Fibroblast of lung (primary cell): ENCODE measurements at regions not wholly inside any gene's neighbourhood (a gene's known extent, or its start where the extent isn't known, plus 50 kb on each side); places are given as distances from the start of the nearest gene placed in this dataset.
"Not testable (repeated sequence)": the region's sequence is repeated elsewhere in the genome, so short reads cannot be mapped to it uniquely, and the experiment has no call there.

Source experiments
- DNase-seq, 2 donors: peaks; one replicate each; pipeline versions ENCODE4 v3.0.0 to v3.0.0-alpha.2; 2010; ENCODE audit warnings: low read depth in 2 of 2
- H2AFZ ChIP-seq: 2 replicates; pipeline ENCODE4 v1.5.1; 2012; ENCODE audit warnings: low read length, control low read depth, inconsistent platforms
- H3K27ac ChIP-seq: 2 replicates; pipeline ENCODE4 v1.5.1; 2011; ENCODE audit warnings: low read length, control low read depth; ENCODE audit not compliant: insufficient read depth
- H3K27me3 ChIP-seq: 2 replicates; pipeline ENCODE4 v1.5.1; 2011; ENCODE audit warnings: mild to moderate bottlenecking, low read length; ENCODE audit not compliant: control insufficient read depth, insufficient read depth
- H3K36me3 ChIP-seq: 2 replicates; pipeline ENCODE4 v1.5.1; 2011; ENCODE audit warnings: low read length; ENCODE audit not compliant: control insufficient read depth, insufficient read depth
- H3K4me1 ChIP-seq: 2 replicates; pipeline ENCODE4 v1.5.1; 2011; ENCODE audit warnings: low read length; ENCODE audit not compliant: control insufficient read depth, insufficient read depth; ENCODE audit errors: extremely low read depth
- H3K4me2 ChIP-seq: 2 replicates; pipeline ENCODE4 v1.5.1; 2011; ENCODE audit warnings: low read length, control low read depth; ENCODE audit not compliant: insufficient read depth; ENCODE audit errors: extremely low read depth
- H3K4me3 ChIP-seq, 4 experiments: fragments of 200-600 bp in 1 of 4; sonication (generic) in 1 of 4; replicated peaks in 1 of 4; 2 replicates each; pipeline ENCODE4 v1.5.1; 2011 to 2016; ENCODE audit warnings: low read length in 4 of 4, low read depth in 3 of 4, mild to moderate bottlenecking in 3 of 4, control low read depth in 2 of 4, inconsistent platforms in 1 of 4, mixed read lengths in 1 of 4; ENCODE audit not compliant: insufficient read depth in 1 of 4; ENCODE audit errors: control extremely low read depth in 1 of 4
- H3K79me2 ChIP-seq: 2 replicates; pipeline ENCODE4 v1.5.1; 2012; ENCODE audit warnings: mild to moderate bottlenecking, low read length, inconsistent platforms; ENCODE audit not compliant: control insufficient read depth, insufficient read depth
- H3K9ac ChIP-seq: 2 replicates; pipeline ENCODE4 v1.5.1; 2011; ENCODE audit warnings: mild to moderate bottlenecking, low read length, control low read depth; ENCODE audit not compliant: insufficient read depth
- H3K9me3 ChIP-seq: 2 replicates; pipeline ENCODE4 v1.5.1; 2012; ENCODE audit warnings: low read depth, low read length; ENCODE audit not compliant: control insufficient read depth, insufficient read depth
- H4K20me1 ChIP-seq: 2 replicates; pipeline ENCODE4 v1.5.1; 2011; ENCODE audit warnings: low read length; ENCODE audit not compliant: control insufficient read depth, insufficient read depth; ENCODE audit errors: extremely low read depth
- CTCF ChIP-seq, 2 donors: IDR thresholded peaks in 1 of 2; conservative IDR thresholded peaks in 1 of 2; 1 replicate in 1 of 2; 2 replicates in 1 of 2; pipeline ENCODE4 v1.5.1; 2011 to 2012; ENCODE audit warnings: low read length in 2 of 2, control low read depth in 1 of 2, inconsistent platforms in 1 of 2, low read depth in 1 of 2, mild to moderate bottlenecking in 1 of 2
- EZH2 ChIP-seq: IDR thresholded peaks from 2 replicates; pipeline ENCODE4 v1.5.1; 2012; ENCODE audit warnings: low read length, control low read depth, mild to moderate bottlenecking; ENCODE audit errors: missing control alignments

DNA sequence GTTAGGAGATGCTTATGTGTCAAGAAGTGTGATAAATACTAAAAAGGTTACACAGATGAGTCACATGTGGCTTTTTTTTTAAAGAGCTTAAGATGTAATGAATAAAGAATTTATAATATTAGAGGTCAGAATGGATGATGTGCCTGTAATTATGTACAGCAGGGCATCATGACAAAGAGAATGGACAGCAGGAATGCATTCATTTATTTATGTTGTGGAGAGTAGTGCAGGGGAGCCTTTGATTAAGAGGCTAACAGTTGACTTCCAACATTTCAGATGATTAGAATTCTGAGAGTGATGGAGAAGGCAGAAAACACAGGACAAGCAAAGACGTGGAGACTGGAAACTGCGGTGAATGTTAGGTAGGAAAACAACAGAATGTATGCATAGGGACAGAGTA, 691.4 kb upstream of the POM121L12 start:
- Histone ChIP-seq H3K27me3 (no peaks in the 10 kb centered on the region), H3K36me3 (no peaks in the 10 kb centered on the region), H3K79me2 (no peaks in the 10 kb centered on the region), H2AFZ (no peak overlapping the region), H3K27ac (no peak overlapping the region), H4K20me1 (no peaks in the 10 kb centered on the region), H3K4me1 (no peaks in the 10 kb centered on the region), H3K9me3 (no peaks in the 10 kb centered on the region), H3K4me2 (no peak overlapping the region), H3K4me3 (no peak overlapping the region), H3K9ac (no peak overlapping the region)
- no peak for TF ChIP-seq CTCF (conservative IDR thresholded peaks at IDR 0.05 in 1 of 2, IDR thresholded peaks at IDR 0.05 in 1 of 2; ENCODE audit: low read depth in 1 of 2, low read length in 2 of 2)
- TF ChIP-seq EZH2, result no peak
- peak in 1 of 2 donors; percentile 30 for DNase-seq

DNA sequence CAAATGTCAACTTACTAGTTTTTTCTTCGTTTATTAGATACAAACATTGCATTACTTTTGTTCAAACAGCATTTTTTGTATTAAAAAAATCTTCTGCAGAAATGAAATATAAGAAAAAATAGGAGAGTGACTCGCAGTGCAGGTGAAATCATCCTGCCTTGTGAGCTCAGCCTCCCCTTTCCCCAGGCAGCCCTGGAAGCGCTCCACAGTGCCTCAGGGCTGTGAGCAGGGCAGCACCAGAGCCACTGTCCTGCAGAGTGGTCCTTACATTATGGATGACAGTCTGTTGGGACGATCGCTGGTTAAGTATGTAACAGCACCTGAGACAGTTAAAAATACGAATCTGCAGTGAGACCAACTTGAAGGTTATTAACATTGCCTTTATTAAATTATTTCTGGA, 695.4 kb upstream of the POM121L12 start:
- H4K20me1 ChIP-seq, result no peaks in the 10 kb centered on the region
- no peak for TF ChIP-seq CTCF (conservative IDR thresholded peaks at IDR 0.05 in 1 of 2, IDR thresholded peaks at IDR 0.05 in 1 of 2; ENCODE audit: low read depth in 1 of 2, low read length in 2 of 2)
- no peak for TF ChIP-seq EZH2

DNA sequence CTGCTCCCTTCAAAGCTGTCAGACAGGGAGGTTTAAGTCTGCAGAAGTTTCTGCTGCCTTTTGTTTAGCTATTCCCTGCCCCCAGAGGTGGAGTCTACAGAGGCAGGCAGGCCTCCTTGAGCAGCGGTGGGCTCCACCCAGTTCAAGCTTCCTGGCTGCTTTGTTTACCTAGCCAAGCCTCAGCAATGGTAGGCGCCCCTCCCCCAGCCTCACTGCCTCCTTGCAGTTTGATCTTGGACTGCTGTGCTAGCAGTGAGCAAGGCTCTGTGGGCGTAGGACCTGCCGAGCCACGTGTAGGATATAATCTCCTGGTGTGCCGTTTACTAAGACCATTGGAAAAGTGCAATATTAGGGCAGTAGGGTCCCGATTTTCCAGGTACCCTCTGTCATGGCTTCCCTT, 707.1 kb upstream of the POM121L12 start:
- H3K9ac ChIP-seq, H3K27ac ChIP-seq, H3K4me3 ChIP-seq, H2AFZ ChIP-seq, H3K27me3 ChIP-seq, DNase-seq, H3K9me3 ChIP-seq, H3K4me1 ChIP-seq, H3K36me3 ChIP-seq, H4K20me1 ChIP-seq, H3K79me2 ChIP-seq, H3K4me2 ChIP-seq: not testable (repeated sequence)

More for the DNA sequence above, 695.4 kb upstream of the POM121L12 start:
- Histone ChIP-seq H3K4me1 (no peaks in the 10 kb centered on the region), H3K9me3 (no peaks in the 10 kb centered on the region), H2AFZ (no peak overlapping the region), H3K4me3 (no peak overlapping the region), H3K27ac (no peak overlapping the region), H3K4me2 (no peak overlapping the region), H3K27me3 (no peaks in the 10 kb centered on the region), H3K9ac (no peak overlapping the region), H3K36me3 (no peaks in the 10 kb centered on the region), H3K79me2 (no peaks in the 10 kb centered on the region)
- no peak for DNase-seq
